Activated B cell treated with CpG ODN at 0.5 μM for 24 hours (primary cell): ENCODE measurements at regions not wholly inside any gene's neighbourhood (a gene's known extent, or its start where the extent isn't known, plus 50 kb on each side); places are given as distances from the start of the nearest gene placed in this dataset.

Experiments
- ATAC-seq: fragments of 200-7000 bp; cut with Tn5 transposase; one replicate; pipeline ENCODE4 v1.10.0; 2021; ENCODE audit warnings: low read depth, mild to moderate bottlenecking, moderate library complexity
- CTCF ChIA-PET: fragments of 350-600 bp; sonication (Branson Sonifier 250); formaldehyde crosslinking; loops from one replicate; lab custom pipeline; 2021; ENCODE audit warnings: antibody characterized with exemption; lab: Charles Lee
- POLR2A ChIA-PET: fragments of 350-600 bp; sonication (Branson Sonifier 250); formaldehyde crosslinking; loops from one replicate; lab custom pipeline; 2021; ENCODE audit warnings: antibody characterized with exemption; lab: Charles Lee
- DNase-seq: peaks from one replicate; pipeline ENCODE4 v3.0.0; 2022
- H3K27ac Mint-ChIP-seq: one replicate; pipeline ENCODE4 v1.8.0; 2020; ENCODE audit warnings: mixed read lengths
- H3K27me3 Mint-ChIP-seq: one replicate; pipeline ENCODE4 v1.8.0; 2021; ENCODE audit warnings: mixed read lengths
- H3K36me3 Mint-ChIP-seq: one replicate; pipeline ENCODE4 v1.8.0; 2021; ENCODE audit warnings: low read depth, mixed read lengths
- H3K4me1 Mint-ChIP-seq: one replicate; pipeline ENCODE4 v1.8.0; 2021; ENCODE audit warnings: mixed read lengths
- H3K4me3 Mint-ChIP-seq: one replicate; pipeline ENCODE4 v1.8.0; 2020; ENCODE audit warnings: mild to moderate bottlenecking, mixed read lengths
- H3K9me3 Mint-ChIP-seq: one replicate; pipeline ENCODE4 v1.8.0; 2020; ENCODE audit warnings: mixed read lengths
- intact Hi-C: fragments of 100-400 bp; cut with micrococcal nuclease; formaldehyde crosslinking; loops from one replicate; pipeline ENCODE4 v1.15.1; 2024
- TF ChIP-seq, protein P1 (sequence below): fragments of 200-600 bp; IDR thresholded peaks from one replicate; pipeline ENCODE4 v1.8.0; 2022; ENCODE audit warnings: antibody characterized with exemption, mild to moderate bottlenecking

DNA sequence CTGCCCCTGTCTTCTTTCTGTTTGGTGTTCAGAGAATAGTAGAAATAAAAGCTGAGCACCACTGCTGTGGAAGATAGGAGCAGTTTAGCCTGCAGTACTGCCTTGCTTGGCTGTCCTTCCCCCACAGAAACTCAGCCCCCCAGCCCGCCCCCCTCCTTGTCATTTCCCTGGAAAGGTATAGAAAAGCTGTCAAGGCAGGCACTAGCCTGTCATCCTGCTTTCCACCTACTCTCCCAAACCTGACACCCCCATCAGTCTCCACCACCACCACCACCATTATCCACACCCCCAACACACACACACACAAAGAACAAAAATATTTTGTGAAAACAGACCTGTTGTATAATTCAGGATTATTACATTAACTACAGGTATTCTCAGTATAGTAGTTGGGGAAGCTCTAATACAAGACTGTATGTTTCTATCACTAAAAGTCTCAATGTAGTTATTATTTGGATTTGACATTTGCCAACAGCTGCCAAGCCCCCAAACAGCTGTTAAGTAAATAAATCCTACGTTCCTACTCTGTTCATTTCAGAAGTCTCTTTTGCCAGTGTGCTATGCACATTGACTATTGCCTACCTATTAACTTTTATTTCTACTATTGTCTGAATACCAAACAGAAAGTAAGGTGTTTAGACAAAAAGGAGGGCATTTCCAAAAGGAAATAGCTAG, 128.8 kb downstream of the CYB561 start:
- DNase-seq (no peak), ATAC-seq (no peak)
- intact Hi-C loops: no loop called here
- H3K4me3 Mint-ChIP-seq: no peak overlapping the region
- CTCF ChIA-PET: no interaction called here
- no peaks in the 10 kb centered on the region for H3K4me1 Mint-ChIP-seq
- peaks cover under 1% of the 10 kb centered on the region for H3K9me3 Mint-ChIP-seq
- TF ChIP-seq, protein P1, sequence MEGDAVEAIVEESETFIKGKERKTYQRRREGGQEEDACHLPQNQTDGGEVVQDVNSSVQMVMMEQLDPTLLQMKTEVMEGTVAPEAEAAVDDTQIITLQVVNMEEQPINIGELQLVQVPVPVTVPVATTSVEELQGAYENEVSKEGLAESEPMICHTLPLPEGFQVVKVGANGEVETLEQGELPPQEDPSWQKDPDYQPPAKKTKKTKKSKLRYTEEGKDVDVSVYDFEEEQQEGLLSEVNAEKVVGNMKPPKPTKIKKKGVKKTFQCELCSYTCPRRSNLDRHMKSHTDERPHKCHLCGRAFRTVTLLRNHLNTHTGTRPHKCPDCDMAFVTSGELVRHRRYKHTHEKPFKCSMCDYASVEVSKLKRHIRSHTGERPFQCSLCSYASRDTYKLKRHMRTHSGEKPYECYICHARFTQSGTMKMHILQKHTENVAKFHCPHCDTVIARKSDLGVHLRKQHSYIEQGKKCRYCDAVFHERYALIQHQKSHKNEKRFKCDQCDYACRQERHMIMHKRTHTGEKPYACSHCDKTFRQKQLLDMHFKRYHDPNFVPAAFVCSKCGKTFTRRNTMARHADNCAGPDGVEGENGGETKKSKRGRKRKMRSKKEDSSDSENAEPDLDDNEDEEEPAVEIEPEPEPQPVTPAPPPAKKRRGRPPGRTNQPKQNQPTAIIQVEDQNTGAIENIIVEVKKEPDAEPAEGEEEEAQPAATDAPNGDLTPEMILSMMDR: no peak
- H3K27me3 Mint-ChIP-seq: no peaks in the 10 kb centered on the region
- POLR2A ChIA-PET: no interaction called here
- H3K36me3 Mint-ChIP-seq: peaks cover 15% of the 10 kb centered on the region
- no peak overlapping the region for H3K27ac Mint-ChIP-seq

DNA sequence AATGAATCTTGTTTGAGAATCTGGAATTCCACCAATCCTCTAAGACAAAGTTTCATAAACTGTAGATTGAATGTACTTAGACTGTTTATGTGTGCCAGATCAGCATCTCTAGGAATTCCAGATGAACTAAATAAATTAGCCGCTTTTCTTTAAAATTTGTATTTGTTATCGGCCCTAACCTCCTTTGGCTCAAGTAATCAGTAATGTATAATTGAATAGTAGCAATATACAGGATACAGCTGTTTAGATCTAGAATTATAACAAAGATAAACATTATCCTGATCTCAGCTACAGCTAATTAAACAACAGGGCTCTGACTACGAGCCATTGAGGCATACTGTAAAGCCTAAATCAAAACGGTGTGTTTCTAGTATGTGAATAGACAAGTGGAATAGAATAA, 120.3 kb downstream of the CYB561 start:
- POLR2A ChIA-PET: no interaction called here
- Mint-ChIP-seq H3K27ac (no peak overlapping the region), H3K9me3 (no peaks in the 10 kb centered on the region), H3K27me3 (no peaks in the 10 kb centered on the region), H3K4me3 (no peak overlapping the region), H3K4me1 (no peaks in the 10 kb centered on the region), H3K36me3 (peaks cover 7% of the 10 kb centered on the region)
- CTCF ChIA-PET: no interaction called here
- no peak for ATAC-seq
- intact Hi-C loops: no loop called here
- DNase-seq: no peak
- TF ChIP-seq, protein P1: no peak

DNA sequence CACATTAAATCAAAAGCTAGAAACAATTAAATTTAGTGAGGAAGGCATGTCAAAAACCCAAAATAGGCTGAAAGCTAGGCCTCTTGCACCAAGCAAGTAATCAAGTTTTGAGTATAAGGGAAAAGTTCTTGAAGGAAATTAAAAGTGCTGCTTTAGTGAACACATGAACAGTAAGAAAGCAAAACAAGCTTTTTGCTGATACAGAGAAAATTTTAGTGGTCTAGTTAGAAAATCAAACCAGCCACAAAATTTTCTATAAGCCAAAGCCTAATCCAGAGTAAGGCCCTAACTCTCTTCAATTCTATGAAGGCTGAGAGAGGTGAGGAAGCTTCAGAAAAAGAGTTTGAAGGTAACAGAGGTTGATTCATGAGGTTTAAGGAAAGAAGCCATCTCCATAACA, 116.2 kb downstream of the CYB561 start:
- no peaks in the 10 kb centered on the region for H3K4me1 Mint-ChIP-seq
- no peak overlapping the region for H3K27ac Mint-ChIP-seq
- no peaks in the 10 kb centered on the region for H3K9me3 Mint-ChIP-seq
- peaks cover 2% of the 10 kb centered on the region for H3K36me3 Mint-ChIP-seq
- H3K27me3 Mint-ChIP-seq: no peaks in the 10 kb centered on the region
- TF ChIP-seq, protein P1: no peak
- ATAC-seq: no peak
- ChIA-PET POLR2A (no interaction called here), CTCF (no interaction called here)
- intact Hi-C loops: no loop called here
- DNase-seq: no peak
- H3K4me3 Mint-ChIP-seq: no peak overlapping the region

DNA sequence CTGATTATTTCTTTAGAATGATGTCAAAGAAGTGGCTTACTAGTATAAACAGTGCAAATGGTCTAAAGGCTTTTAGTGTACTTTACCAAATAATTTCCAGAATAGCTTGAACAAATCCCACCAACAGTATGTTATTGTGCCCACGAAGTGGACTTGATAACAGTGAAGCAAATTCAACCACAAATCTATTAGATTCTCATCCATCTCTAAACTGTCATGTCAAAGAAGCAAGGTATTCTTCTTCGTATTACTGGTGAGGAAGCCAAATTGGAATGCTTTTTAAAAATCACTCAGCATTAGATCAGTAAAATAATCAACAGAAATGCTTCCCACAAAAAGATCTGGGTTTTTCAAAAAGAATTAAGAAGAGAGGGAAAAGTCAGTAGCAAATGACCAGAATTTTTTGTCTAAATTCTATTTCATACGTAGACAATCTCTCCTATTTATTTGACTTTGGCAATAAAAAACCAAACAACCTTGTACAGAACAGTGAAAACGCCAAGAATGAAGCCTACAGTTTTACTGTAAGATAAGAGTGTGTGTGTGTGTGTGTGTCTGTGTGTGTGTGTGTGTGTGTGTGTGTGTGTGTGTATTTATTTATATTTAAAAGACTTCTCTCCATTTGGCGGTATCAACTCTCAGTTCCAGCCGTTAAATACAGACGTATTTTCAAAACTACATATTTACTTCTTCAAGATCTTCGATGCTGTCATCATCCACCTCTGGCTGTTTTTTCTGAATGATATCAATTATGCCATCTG, 114.6 kb downstream of the CYB561 start:
- Mint-ChIP-seq H3K9me3 (no peaks in the 10 kb centered on the region), H3K27ac (no peak overlapping the region), H3K27me3 (no peaks in the 10 kb centered on the region), H3K36me3 (peaks cover 2% of the 10 kb centered on the region), H3K4me3 (no peak overlapping the region), H3K4me1 (no peaks in the 10 kb centered on the region)
- intact Hi-C loops: no loop called here
- CTCF ChIA-PET: no interaction called here
- no peak for DNase-seq
- POLR2A ChIA-PET: no interaction called here
- TF ChIP-seq, protein P1: no peak
- no peak for ATAC-seq

DNA sequence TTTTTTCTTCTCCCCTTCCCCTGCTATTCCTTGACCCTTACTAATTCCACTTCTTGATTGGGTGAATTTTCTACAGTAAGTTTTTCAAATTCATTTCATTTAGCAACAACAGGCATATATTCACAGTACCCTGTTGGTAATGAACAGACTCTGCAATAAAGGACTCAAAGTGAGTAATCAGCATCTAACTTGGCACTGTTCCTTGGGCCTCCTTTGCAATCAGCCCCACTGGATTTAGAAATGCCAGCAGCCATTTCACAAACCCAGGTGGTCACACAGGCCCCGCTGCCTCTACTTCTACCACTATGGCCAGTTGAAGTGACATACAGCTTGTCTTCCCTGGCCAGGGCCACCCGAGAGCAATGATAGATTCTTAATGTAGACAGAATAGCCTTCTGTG, 113.8 kb downstream of the CYB561 start:
- no peak for DNase-seq
- POLR2A ChIA-PET: no interaction called here
- intact Hi-C loops: no loop called here
- H3K36me3 Mint-ChIP-seq: peaks cover 2% of the 10 kb centered on the region
- CTCF ChIA-PET: no interaction called here
- no peaks in the 10 kb centered on the region for H3K27me3 Mint-ChIP-seq
- no peak overlapping the region for H3K27ac Mint-ChIP-seq
- TF ChIP-seq, protein P1: no peak
- no peak overlapping the region for H3K4me3 Mint-ChIP-seq
- no peaks in the 10 kb centered on the region for H3K4me1 Mint-ChIP-seq
- no peak for ATAC-seq
- no peaks in the 10 kb centered on the region for H3K9me3 Mint-ChIP-seq
